MM.1S (cell line): ENCODE measurements at regions not wholly inside any gene's neighbourhood (a gene's known extent, or its start where the extent isn't known, plus 50 kb on each side); places are given as distances from the start of the nearest gene placed in this dataset.

ENCODE experiments used
- CTCF ChIP-seq: fragments of 300-600 bp; sonication (generic); IDR thresholded peaks from 2 replicates; pipeline ENCODE4 v1.5.1; 2016; ENCODE audit warnings: antibody characterized with exemption, low read length, mixed read lengths
- EZH2 ChIP-seq: fragments of 300-600 bp; sonication (generic); optimal IDR thresholded peaks from 2 replicates; pipeline ENCODE3; 2017; ENCODE audit warnings: low read depth, mild to moderate bottlenecking, antibody characterized with exemption, low read length, mixed read lengths
- EZH2phosphoT487 ChIP-seq: fragments of 300-600 bp; sonication (generic); IDR thresholded peaks from 2 replicates; pipeline ENCODE4 v1.6.1; 2018; ENCODE audit warnings: antibody characterized with exemption, low read length

DNA sequence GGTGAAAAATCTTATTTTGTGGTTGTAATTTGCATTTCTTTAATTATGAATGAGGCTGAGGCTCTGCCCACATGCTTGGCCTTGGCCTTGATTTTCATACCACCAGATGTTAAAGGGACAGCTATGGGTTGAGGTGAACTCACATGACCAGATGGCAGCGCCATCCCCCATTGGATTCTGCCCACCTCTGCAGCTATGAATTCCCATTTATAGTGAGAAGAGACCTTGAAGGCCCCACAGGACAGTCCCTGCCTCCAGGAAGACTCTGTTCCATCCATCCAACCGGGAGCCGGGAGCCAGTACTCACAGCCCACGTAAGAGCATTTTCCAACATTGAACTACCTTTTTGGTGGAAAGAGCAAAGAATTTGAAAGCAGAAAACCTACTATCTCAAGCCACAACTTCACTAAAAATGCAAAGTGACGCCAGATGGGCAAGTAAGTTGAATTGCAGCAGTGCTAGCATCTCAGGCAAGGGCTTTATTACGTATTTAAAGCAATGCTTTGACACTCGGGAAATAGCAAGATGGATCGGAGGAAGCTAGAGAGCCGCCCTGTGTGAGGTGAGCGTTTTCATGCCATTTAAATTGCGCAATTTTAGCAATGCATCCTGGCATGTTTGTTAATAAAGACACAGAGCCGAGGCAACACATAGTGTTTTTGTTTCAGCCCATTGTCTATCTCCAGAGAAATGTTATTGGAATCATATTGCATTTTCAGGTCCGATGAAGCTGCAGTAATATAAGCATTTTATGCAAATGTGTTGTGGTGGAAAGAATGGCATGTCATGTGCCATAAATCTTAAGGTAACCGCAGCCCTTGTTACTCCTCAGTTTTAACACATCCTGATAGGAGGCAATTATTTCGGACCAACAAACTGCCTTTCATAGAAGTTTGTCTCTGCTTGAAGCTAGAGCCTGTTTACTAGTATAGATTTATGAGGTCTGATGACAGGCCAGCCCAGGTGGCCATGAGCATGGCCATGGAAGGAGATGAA is 273.4 kb upstream of the TNRC6C start:
- TF ChIP-seq EZH2 (no peak), CTCF (no peak), EZH2phosphoT487 (no peak)
